ENCODE measurements at regions not wholly inside any gene's neighbourhood (a gene's known extent, or its start where the extent isn't known, plus 50 kb on each side); places are given as distances from the start of the nearest gene placed in this dataset.

DNA sequence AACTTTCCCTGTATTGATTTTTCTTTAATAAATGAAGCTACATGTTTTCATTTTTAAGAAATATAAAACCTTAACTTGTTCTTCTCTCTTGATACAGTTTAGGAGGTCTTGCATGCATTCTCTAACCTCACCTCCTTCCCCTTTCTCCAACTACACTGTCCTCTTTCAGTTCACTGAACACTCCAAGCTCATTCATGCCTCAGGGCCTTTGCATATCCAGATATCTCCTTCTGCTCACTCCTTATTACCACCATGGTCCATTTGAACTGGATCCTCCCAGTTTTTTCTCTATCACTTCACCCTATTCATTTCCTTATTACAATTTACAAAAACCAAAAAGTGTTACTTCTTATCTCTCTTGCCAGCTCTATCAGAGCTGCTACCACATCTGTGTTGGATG is 242.9 kb upstream of the PLEKHG7 start:
- DNase-seq: no peak

DNA sequence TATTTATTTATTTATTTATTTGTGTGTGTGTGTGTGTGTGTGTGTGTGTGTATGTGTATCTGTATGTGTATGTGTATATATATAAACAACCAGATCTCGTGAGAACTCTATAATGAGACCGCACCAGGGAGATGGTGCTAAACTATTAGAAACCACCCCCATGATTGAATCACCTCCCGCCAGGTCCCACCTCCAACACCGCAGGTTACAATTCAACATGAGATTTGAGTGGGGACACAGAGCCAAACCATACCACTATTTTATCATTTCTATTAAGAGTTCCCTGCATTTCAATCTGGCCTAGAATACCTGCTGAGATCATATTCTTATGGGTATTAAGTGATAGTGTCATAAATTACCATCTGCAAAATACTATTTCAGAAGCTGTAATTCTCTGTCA is 243.8 kb upstream of the PLEKHG7 start:
- no peak for DNase-seq

DNA sequence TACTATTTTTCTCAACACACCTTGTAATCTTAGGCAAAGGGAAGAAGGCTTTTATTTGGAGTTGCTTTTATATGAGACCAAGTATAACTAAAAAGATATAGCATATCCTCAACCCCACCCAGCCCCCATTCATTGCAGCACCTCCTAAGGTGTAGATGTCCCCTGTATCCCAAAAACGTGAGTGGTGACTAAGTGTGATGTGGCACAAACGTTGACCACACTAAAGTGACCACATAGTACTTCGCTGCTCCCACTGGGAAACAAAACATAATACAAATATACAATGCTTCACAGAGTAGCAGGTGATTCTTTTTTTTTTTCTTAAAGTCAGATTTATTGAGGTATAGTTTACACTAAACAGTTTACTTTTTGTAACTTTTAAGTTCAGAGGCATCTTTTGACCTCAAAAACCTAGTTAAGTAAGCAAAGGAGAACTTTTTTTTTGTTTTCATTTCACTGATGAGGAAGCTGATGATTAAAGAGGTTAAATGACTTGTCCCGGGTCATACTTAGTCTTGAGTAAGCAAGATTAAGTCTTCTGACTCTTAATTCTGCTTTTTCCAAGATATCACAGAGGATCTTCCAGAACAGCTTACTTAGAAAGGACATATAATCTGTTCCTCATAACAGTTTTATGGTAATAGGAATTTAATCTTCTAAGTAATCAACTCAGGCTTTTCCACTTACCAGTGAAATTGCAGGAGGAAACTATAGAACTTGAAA is 245.2 kb upstream of the PLEKHG7 start:
- DNase-seq: no peak

GRCh38 chr12:92452763-92453162 is 250.0 kb upstream of the PLEKHG7 start:
- no peak for DNase-seq

- DNase-seq: no peak
Measured at GRCh38 chr12:92446083-92446460, 256.7 kb upstream of the PLEKHG7 start.

GRCh38 chr12:92445253-92446082 is 257.3 kb upstream of the PLEKHG7 start:
- DNase-seq: no peak

- no peak for DNase-seq
Measured at GRCh38 chr12:92444763-92445162, 258.0 kb upstream of the PLEKHG7 start.

- no peak for DNase-seq
Measured at GRCh38 chr12:92442782-92443181, 260.0 kb upstream of the PLEKHG7 start.

DNA sequence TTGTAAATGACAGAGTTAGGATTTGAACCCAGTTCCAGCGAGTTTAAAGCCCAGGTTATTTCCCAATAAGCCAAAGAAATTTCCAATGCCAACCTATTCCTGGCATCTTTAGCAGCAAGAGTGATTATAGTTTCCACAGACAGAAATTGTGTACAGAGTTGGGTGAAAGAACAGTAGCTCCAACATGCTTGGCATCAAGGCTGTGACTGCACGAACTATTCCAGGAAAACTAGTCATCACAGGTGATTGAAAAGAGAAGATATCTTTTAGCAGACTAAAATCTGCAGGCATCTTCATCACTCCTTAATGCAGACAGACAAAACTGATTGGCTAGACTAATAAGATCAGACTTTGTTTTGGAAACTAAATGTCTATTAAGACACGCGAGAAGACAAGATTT is 262.7 kb upstream of the PLEKHG7 start:
- DNase-seq: no peak

GRCh38 chr12:92439420-92439805 is 263.4 kb upstream of the PLEKHG7 start:
- no peak for DNase-seq

GRCh38 chr12:92438641-92439419 is 264.0 kb upstream of the PLEKHG7 start:
- DNase-seq: no peak

GRCh38 chr12:92437452-92437851 is 265.3 kb upstream of the PLEKHG7 start:
- DNase-seq: no peak

GRCh38 chr12:92436856-92437255 is 265.9 kb upstream of the PLEKHG7 start:
- no peak for DNase-seq

DNA sequence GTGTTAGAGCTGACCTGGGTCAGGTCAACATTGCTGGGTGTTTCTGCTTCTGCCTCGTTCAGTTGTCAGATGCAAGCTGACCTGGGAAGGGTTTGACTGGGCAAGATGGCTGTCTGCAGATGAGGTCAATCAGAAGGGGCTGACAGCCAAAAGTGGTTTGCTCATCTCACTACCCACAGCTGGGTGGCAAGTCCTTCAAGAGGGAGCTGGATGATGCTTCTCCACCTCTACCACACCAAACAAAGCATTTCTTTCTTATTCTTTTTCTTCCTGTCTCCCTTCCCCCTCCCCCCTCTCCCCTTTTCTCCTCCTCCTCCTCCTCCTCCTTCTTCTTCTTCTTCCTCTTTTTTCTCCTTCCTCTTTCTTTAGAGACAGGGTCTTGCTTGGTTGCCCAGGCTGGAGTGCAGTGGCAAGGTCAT is 268.2 kb upstream of the PLEKHG7 start:
- no peak for DNase-seq

- no peak for DNase-seq
Measured at GRCh38 chr12:92432724-92433441, 269.9 kb upstream of the PLEKHG7 start.

DNA sequence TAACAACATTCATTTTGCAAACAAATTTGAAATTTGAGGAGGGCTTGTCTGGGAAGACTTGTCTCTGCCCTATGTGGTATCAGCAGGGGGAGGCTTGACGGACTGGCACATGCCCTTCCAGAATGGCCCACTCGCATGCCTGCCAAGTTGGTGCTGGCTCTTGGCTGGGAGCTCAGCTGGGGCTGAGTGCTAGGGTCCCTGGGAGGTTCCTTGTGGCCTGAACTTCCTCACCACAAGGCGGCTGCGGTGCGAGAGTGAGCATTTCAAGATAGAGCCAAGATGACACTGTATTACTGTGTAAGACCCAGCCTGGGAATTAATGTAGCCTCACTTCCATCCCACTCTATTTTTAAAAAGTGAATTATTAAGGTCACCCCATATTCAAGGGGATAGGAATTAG is 271.6 kb upstream of the PLEKHG7 start:
- DNase-seq: no peak

- DNase-seq: no peak
Measured at GRCh38 chr12:92426332-92426731, 276.5 kb upstream of the PLEKHG7 start.

DNA sequence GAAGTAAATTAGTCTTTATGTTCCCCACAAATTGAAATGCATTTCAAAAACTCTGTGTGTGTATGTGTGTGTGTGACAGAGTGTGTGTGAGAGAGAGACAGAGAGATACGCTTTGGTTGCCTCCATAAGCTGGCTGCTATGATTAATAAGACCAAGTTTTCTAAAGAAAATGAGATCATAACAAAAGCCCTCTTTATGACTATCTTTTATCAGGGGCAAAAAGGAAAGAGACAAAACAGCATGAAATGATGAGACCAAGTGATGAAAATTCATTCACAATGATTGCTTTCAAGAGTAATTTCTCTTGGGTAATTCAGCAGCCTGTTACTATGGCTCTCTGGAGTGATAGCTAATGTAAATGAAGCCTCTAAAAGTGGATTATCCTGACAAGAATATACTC is 277.6 kb upstream of the PLEKHG7 start:
- DNase-seq: no peak

DNA sequence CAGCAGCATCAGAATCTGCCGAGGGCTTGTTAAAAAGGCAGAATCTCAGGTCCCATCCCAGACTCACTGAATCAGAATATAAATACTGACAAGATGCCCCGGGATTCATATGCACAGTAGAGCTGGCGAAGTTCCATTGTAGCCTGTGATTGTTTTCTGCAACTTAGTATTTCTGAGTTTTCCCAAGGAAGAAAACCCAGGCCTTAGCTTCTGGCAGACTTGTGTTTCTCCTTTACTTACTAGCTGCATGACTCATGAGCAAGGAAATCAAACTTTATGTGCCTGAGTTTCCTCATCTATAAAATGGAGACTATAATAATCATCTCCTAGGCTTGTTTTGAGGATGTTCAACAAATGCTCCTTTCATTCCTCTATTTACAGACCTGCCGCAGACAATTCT is 278.5 kb upstream of the PLEKHG7 start:
- no peak for DNase-seq

- no peak for DNase-seq
Measured at GRCh38 chr12:92421701-92422100, 276.1 kb upstream of the BTG1 start.

DNA sequence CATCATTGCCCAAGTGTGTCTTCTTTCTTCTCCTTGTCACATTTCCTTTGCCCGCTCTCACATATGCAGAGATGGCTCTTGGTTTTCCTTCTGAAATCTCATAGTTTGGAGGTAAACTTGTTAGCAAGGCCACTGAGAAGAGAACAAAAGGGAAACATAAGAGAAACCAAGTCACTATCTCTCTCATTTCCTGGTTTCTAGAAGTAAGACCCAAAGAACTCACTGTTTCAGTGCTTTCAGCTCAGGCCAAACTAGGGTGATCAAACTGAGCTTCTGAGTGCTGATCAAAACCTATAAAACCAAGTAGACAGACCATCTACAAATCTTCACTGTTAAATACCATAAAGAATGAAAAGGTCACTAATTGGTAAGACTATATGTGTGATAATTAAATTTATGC is 275.4 kb upstream of the BTG1 start:
- DNase-seq: no peak

- no peak for DNase-seq
Measured at GRCh38 chr12:92419201-92419600, 273.6 kb upstream of the BTG1 start.

DNA sequence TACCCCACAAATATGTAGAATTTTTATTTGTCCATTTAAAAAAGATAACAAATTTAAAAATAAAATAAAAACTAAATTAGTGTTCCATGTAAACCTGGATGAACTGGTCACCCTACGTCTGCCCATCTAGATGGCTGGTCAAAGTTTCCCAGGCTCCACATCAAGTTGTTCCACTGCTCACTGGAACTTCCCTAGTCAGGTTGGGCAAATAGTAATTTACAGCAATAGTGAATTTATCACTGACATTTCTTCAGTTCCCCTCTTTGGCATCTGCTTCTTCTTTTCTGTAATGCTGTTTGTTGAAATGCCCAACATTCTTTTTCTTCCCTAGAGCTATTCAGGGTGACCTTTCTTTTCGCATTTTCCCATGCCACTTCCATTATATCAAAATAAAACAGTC is 272.7 kb upstream of the BTG1 start:
- DNase-seq: no peak

Data from NCI-H2227 treated with DMSO at 0.1 percent for 48 hours (cell line).